ENCODE measurements at regions not wholly inside any gene's neighbourhood (a gene's known extent, or its start where the extent isn't known, plus 50 kb on each side); places are given as distances from the start of the nearest gene placed in this dataset.
A peak's percentile ranks its signal among the peaks of the same experiment; 100 is the strongest.

GRCh38 chr20:4609511-4609910, 76.7 kb upstream of the PRNP start:
- no peak for DNase-seq
- peaks cover 0 to 16% (median 8%) of the 10 kb centered on the region in 4 donors for H3K4me1 ChIP-seq
- no peak overlapping the region for H3K27ac ChIP-seq
- peaks cover 0 to 6% (median 0%) of the 10 kb centered on the region in 3 donors for H3K27me3 ChIP-seq
- H3K9me3 ChIP-seq, result no peaks in the 10 kb centered on the region
- no peak overlapping the region for H3K4me3 ChIP-seq
- H3K36me3 ChIP-seq, result no peaks in the 10 kb centered on the region
- no peak for TF ChIP-seq POLR2AphosphoS5 (IDR thresholded peaks at IDR 0.05)
- TF ChIP-seq EP300 (IDR thresholded peaks at IDR 0.05), result no peak
- no peak for TF ChIP-seq POLR2A (IDR thresholded peaks at IDR 0.05)
- no peak for TF ChIP-seq CTCF (IDR thresholded peaks at IDR 0.05)
- intact Hi-C loops (cut with DNase I; ENCODE audit: low total_unique reads), result loop anchor here (2.0 to 10.0 kb wide), 2 partner anchors 113 to 345 kb away; no protein-coding TSS in a partner anchor
- WGBS, 5 donors, result 84 to 92% (median 91%) methylated on average over 5 of the region's 5 CpGs

GRCh38 chr20:4608861-4609260, 77.4 kb upstream of the PRNP start:
- no peak for DNase-seq
- H3K4me1 ChIP-seq, result peaks cover 0 to 23% (median 6%) of the 10 kb centered on the region in 4 donors
- peaks cover 0 to 6% (median 0%) of the 10 kb centered on the region in 3 donors for H3K27me3 ChIP-seq
- H3K9me3 ChIP-seq, result no peaks in the 10 kb centered on the region
- TF ChIP-seq POLR2A (IDR thresholded peaks at IDR 0.05), result no peak
- TF ChIP-seq CTCF (IDR thresholded peaks at IDR 0.05), result no peak
- no peak for TF ChIP-seq EP300 (IDR thresholded peaks at IDR 0.05)
- TF ChIP-seq POLR2AphosphoS5 (IDR thresholded peaks at IDR 0.05), result no peak
- WGBS, 5 donors, result 72 to 100% (median 84%) methylated on average over 1 to 6 of the region's 6 CpGs
- H3K27ac ChIP-seq, result no peak overlapping the region
- H3K36me3 ChIP-seq, result no peaks in the 10 kb centered on the region
- H3K4me3 ChIP-seq, result no peak overlapping the region
- intact Hi-C loops (cut with DNase I; ENCODE audit: low total_unique reads), result loop anchor here (2.0 to 10.0 kb wide), 2 partner anchors 114 to 346 kb away; no protein-coding TSS in a partner anchor

GRCh38 chr20:4607287-4607713, 79.0 kb upstream of the PRNP start:
- 24 to 31% (median 30%) methylated on average over 13 of the region's 13 CpGs for WGBS, 5 donors
- Histone ChIP-seq H3K27ac (peak overlapping the region in 1 of 5 donors; percentile 24), H3K36me3 (no peaks in the 10 kb centered on the region), H3K27me3 (peaks cover 0 to 14% (median 4%) of the 10 kb centered on the region in 3 donors), H3K4me1 (peaks cover 0 to 31% (median 7%) of the 10 kb centered on the region in 4 donors), H3K4me3 (no peak overlapping the region), H3K9me3 (no peaks in the 10 kb centered on the region)
- DNase-seq, result peak; percentile 46 to 86
- TF ChIP-seq CTCF (IDR thresholded peaks at IDR 0.05), result peak in 6 of 7 experiments; percentile 72 to 97 (median 94)
- TF ChIP-seq EP300 (IDR thresholded peaks at IDR 0.05), result no peak
- intact Hi-C loops (cut with DNase I; ENCODE audit: low total_unique reads), result loop anchor here (10.0 kb wide), 1 partner anchor 348 kb away; no protein-coding TSS in a partner anchor

- no peak overlapping the region for H3K4me3 ChIP-seq
- H3K27ac ChIP-seq, result no peak overlapping the region
Measured at GRCh38 chr20:4606051-4606450, 80.2 kb upstream of the PRNP start.

More at GRCh38 chr20:4606051-4606450, 80.2 kb upstream of the PRNP start:
- DNase-seq, result no peak
- peaks cover 3 to 41% (median 15%) of the 10 kb centered on the region in 4 donors for H3K4me1 ChIP-seq
- peaks cover 0 to 22% (median 4%) of the 10 kb centered on the region in 3 donors for H3K27me3 ChIP-seq
- no peaks in the 10 kb centered on the region for H3K9me3 ChIP-seq
- TF ChIP-seq EP300 (IDR thresholded peaks at IDR 0.05), result no peak
- no peak for TF ChIP-seq POLR2A (IDR thresholded peaks at IDR 0.05)
- TF ChIP-seq CTCF (IDR thresholded peaks at IDR 0.05), result no peak
- TF ChIP-seq POLR2AphosphoS5 (IDR thresholded peaks at IDR 0.05), result no peak
- intact Hi-C loops (cut with DNase I; ENCODE audit: low total_unique reads), result loop anchor here (10.0 kb wide), 1 partner anchor 349 kb away; no protein-coding TSS in a partner anchor
- H3K36me3 ChIP-seq, result no peaks in the 10 kb centered on the region
- WGBS, 5 donors, result 65 to 90% (median 76%) methylated on average over 2 of the region's 2 CpGs
